CD14-positive monocyte (primary cell): ENCODE measurements at regions not wholly inside any gene's neighbourhood (a gene's known extent, or its start where the extent isn't known, plus 50 kb on each side); places are given as distances from the start of the nearest gene placed in this dataset.

Source experiments
- DNase-seq, 3 donors: peaks; one replicate each; pipeline ENCODE4 v3.0.0-alpha.2; 2011 to 2022
- H2AFZ ChIP-seq: 2 replicates; pipeline ENCODE4 v1.6.0; 2012; ENCODE audit warnings: mild to moderate bottlenecking, low read depth, low read length, inconsistent platforms; ENCODE audit not compliant: insufficient read depth, poor library complexity, severe bottlenecking
- H3K27ac ChIP-seq, 2 donors: 1 replicate in 1 of 2; 2 replicates in 1 of 2; pipeline ENCODE4 v1.5.1; 2012 to 2013; ENCODE audit warnings: low read length in 2 of 2, control low read depth in 1 of 2, inconsistent platforms in 1 of 2, low read depth in 1 of 2, mild to moderate bottlenecking in 1 of 2
- H3K27me3 ChIP-seq, 2 donors: one replicate each; pipeline versions ENCODE4 v1.6.0 to v1.6.1; 2011 to 2013; ENCODE audit warnings: low read length in 2 of 2; ENCODE audit not compliant: control insufficient read depth in 2 of 2, insufficient read depth in 2 of 2
- H3K36me3 ChIP-seq, 2 donors: replicated peaks in 1 of 2; 1 replicate in 1 of 2; 2 replicates in 1 of 2; pipeline versions ENCODE4 v1.5.1 to v1.6.1; 2012 to 2013; ENCODE audit warnings: low read length in 2 of 2, control low read depth in 1 of 2, inconsistent platforms in 1 of 2, mild to moderate bottlenecking in 1 of 2; ENCODE audit not compliant: insufficient read depth in 2 of 2, control insufficient read depth in 1 of 2
- H3K4me1 ChIP-seq, 2 donors: 1 replicate in 1 of 2; 2 replicates in 1 of 2; pipeline versions ENCODE4 v1.5.1 to v1.6.1; 2012 to 2013; ENCODE audit warnings: low read length in 2 of 2, control low read depth in 1 of 2, inconsistent platforms in 1 of 2, mild to moderate bottlenecking in 1 of 2, moderate library complexity in 1 of 2; ENCODE audit not compliant: insufficient read depth in 2 of 2, control insufficient read depth in 1 of 2
- H3K4me2 ChIP-seq: replicated peaks from 2 replicates; pipeline ENCODE3; 2012; ENCODE audit warnings: low read length, moderate library complexity, mild to moderate bottlenecking; ENCODE audit not compliant: poor library complexity, severe bottlenecking; ENCODE audit errors: extremely low read depth
- H3K4me3 ChIP-seq, 3 experiments: fragments of 200-600 bp in 1 of 3; sonication (generic) in 1 of 3; replicated peaks in 1 of 3; 1 replicate in 2 of 3; 2 replicates in 1 of 3; pipeline ENCODE4 v1.5.1; 2011 to 2013; ENCODE audit warnings: low read length in 3 of 3, mild to moderate bottlenecking in 3 of 3, control low read depth in 2 of 3, low read depth in 2 of 3, inconsistent platforms in 1 of 3, moderate library complexity in 1 of 3
- H3K79me2 ChIP-seq: 2 replicates; pipeline ENCODE4 v1.6.0; 2012; ENCODE audit warnings: mild to moderate bottlenecking, control low read depth, inconsistent platforms, low read length, moderate library complexity; ENCODE audit not compliant: insufficient read depth
- H3K9ac ChIP-seq: 2 replicates; pipeline ENCODE4 v1.6.0; 2017; ENCODE audit warnings: low read length, mild to moderate bottlenecking; ENCODE audit not compliant: insufficient read depth, poor library complexity, severe bottlenecking
- H3K9me3 ChIP-seq, 2 donors: replicated peaks in 1 of 2; 1 replicate in 1 of 2; 2 replicates in 1 of 2; pipeline versions ENCODE4 v1.5.1 to v1.6.1; 2012 to 2013; ENCODE audit warnings: low read length in 2 of 2, control low read depth in 1 of 2; ENCODE audit not compliant: control insufficient read depth in 1 of 2, insufficient read depth in 1 of 2
- H4K20me1 ChIP-seq: 2 replicates; pipeline ENCODE4 v1.6.0; 2012; ENCODE audit warnings: mild to moderate bottlenecking, low read length, control low read depth, moderate library complexity; ENCODE audit not compliant: insufficient read depth
- H3K27ac Mint-ChIP-seq, 7 donors: one replicate each; pipeline ENCODE4 v1.8.0; 2020; ENCODE audit warnings: mild to moderate bottlenecking in 7 of 7, mixed read lengths in 7 of 7, moderate library complexity in 6 of 7, inconsistent platforms in 2 of 7
- H3K27me3 Mint-ChIP-seq, 3 donors: one replicate each; pipeline ENCODE4 v1.8.0; 2021 to 2022; ENCODE audit warnings: low read depth in 3 of 3, mild to moderate bottlenecking in 3 of 3, mixed read lengths in 3 of 3, moderate library complexity in 3 of 3, inconsistent platforms in 1 of 3
- H3K36me3 Mint-ChIP-seq, 2 donors: one replicate each; pipeline ENCODE4 v1.8.0; 2020; ENCODE audit warnings: mixed read lengths in 2 of 2, inconsistent platforms in 1 of 2, mild to moderate bottlenecking in 1 of 2
- H3K4me1 Mint-ChIP-seq: one replicate; pipeline ENCODE4 v1.8.0; 2020; ENCODE audit warnings: mild to moderate bottlenecking, mixed read lengths
- H3K4me3 Mint-ChIP-seq, 2 donors: one replicate each; pipeline ENCODE4 v1.8.0; 2020; ENCODE audit warnings: mild to moderate bottlenecking in 2 of 2, mixed read lengths in 2 of 2, moderate library complexity in 1 of 2
- H3K9me3 Mint-ChIP-seq, 7 donors: one replicate each; pipeline ENCODE4 v1.8.0; 2020 to 2022; ENCODE audit warnings: mixed read lengths in 7 of 7, mild to moderate bottlenecking in 6 of 7, moderate library complexity in 6 of 7, inconsistent platforms in 2 of 7
- CTCF ChIP-seq: fragments of 200-600 bp; IDR thresholded peaks from one replicate; pipeline ENCODE4 v1.8.0; 2022; ENCODE audit warnings: antibody characterized with exemption, mild to moderate bottlenecking
- whole genome bisulfite sequencing: methylation state at CpG from one replicate; pipeline ENCODE4 v1.1.5; 2013; ENCODE audit warnings: missing lambda C conversion rate; ENCODE audit not compliant: insufficient coverage; 5-methylcytosine and 5-hydroxymethylcytosine counted together
- intact Hi-C, 2 donors: fragments of 100-400 bp; cut with micrococcal nuclease; formaldehyde crosslinking; loops; one replicate each; pipeline versions ENCODE4 v1.15.0 to v1.15.1; 2023

- intact Hi-C loops = no loop called here
- peaks cover 0 to 6% (median 4%) of the 10 kb centered on the region in 3 donors for H3K27me3 Mint-ChIP-seq
- Histone ChIP-seq H3K36me3 (no peaks in the 10 kb centered on the region), H4K20me1 (no peaks in the 10 kb centered on the region), H3K9ac (no peak overlapping the region), H3K9me3 (peaks cover 0 to 5% of the 10 kb centered on the region in 2 donors), H3K4me1 (no peaks in the 10 kb centered on the region), H3K27me3 (no peaks in the 10 kb centered on the region), H3K4me3 (no peak overlapping the region), H2AFZ (no peak overlapping the region), H3K4me2 (no peak overlapping the region), H3K79me2 (no peaks in the 10 kb centered on the region), H3K27ac (no peak overlapping the region)
- no peak overlapping the region for H3K4me3 Mint-ChIP-seq
- peaks cover 0 to 7% (median 4%) of the 10 kb centered on the region in 7 donors for H3K9me3 Mint-ChIP-seq
- H3K4me1 Mint-ChIP-seq = no peaks in the 10 kb centered on the region
- TF ChIP-seq CTCF = no peak
- no peak overlapping the region for H3K27ac Mint-ChIP-seq
- H3K36me3 Mint-ChIP-seq = no peaks in the 10 kb centered on the region
- no peak for DNase-seq
- no CpG with 5 or more reads among the region's 2 CpGs for WGBS
Measured at GRCh38 chr7:3245077-3245476, 56.0 kb upstream of the SDK1 start.

- H3K27me3 ChIP-seq = no peaks in the 10 kb centered on the region
- H3K4me1 ChIP-seq = no peaks in the 10 kb centered on the region
- no peak for TF ChIP-seq CTCF
- H4K20me1 ChIP-seq = no peaks in the 10 kb centered on the region
- no peaks in the 10 kb centered on the region for H3K79me2 ChIP-seq
- Mint-ChIP-seq H3K9me3 (peaks cover 0 to 7% (median 4%) of the 10 kb centered on the region in 7 donors), H3K4me3 (no peak overlapping the region), H3K36me3 (no peaks in the 10 kb centered on the region), H3K27ac (no peak overlapping the region), H3K27me3 (peaks cover 0 to 6% (median 4%) of the 10 kb centered on the region in 3 donors), H3K4me1 (no peaks in the 10 kb centered on the region)
- H3K36me3 ChIP-seq = no peaks in the 10 kb centered on the region
- DNase-seq = no peak
- 76% methylated on average over 3 of the region's 3 CpGs for WGBS
- intact Hi-C loops = no loop called here
- peaks cover 0 to 5% of the 10 kb centered on the region in 2 donors for H3K9me3 ChIP-seq
- no peak overlapping the region for H3K4me3 ChIP-seq
- H3K27ac ChIP-seq = no peak overlapping the region
- H2AFZ ChIP-seq = no peak overlapping the region
- H3K4me2 ChIP-seq = no peak overlapping the region
- no peak overlapping the region for H3K9ac ChIP-seq
Measured at GRCh38 chr7:3245721-3246120, 55.3 kb upstream of the SDK1 start.
